ENCODE measurements at regions not wholly inside any gene's neighbourhood (a gene's known extent, or its start where the extent isn't known, plus 50 kb on each side); places are given as distances from the start of the nearest gene placed in this dataset.

- H3K27ac ChIP-seq (ENCODE audit: insufficient read depth, low read depth, low read length) = no peak overlapping the region
- H3K4me3 ChIP-seq (replicated peaks in 1 of 3; ENCODE audit: insufficient read depth in 1 of 3, low read depth in 1 of 3, low read length in 3 of 3) = no peak overlapping the region
- DNase-seq (ENCODE audit: low read depth, low spot score) (no peak), FAIRE-seq (no peak)
- H3K9ac ChIP-seq (replicated peaks; ENCODE audit: extremely low read depth, insufficient read depth, low read length) = no peak overlapping the region
- CTCF ChIA-PET = interaction anchor here (2.5 kb wide), 1 partner anchor 18 kb away, joined by 7 read pairs; no protein-coding TSS in a partner anchor
- intact Hi-C loops (cut with micrococcal nuclease) = loop anchor here (5.0 kb wide), 1 partner anchor 313 kb away; the partner anchor contains the start of gene TMEM200A
- POLR2A ChIA-PET = interaction anchor here (0.7 kb wide), 1 partner anchor 78 kb away, joined by 4 read pairs; no protein-coding TSS in a partner anchor
- dilution Hi-C loops (cut with MboI; ENCODE audit: extremely low pct_ligation_motif_present, low sequenced_read_pairs) = no loop called here
- peaks cover 1% of the 10 kb centered on the region for H3K9me1 ChIP-seq (replicated peaks; ENCODE audit: control insufficient read depth, extremely low read depth, insufficient read depth, low read length)
- TF ChIP-seq, protein P1, sequence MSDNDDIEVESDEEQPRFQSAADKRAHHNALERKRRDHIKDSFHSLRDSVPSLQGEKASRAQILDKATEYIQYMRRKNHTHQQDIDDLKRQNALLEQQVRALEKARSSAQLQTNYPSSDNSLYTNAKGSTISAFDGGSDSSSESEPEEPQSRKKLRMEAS (IDR thresholded peaks at IDR 0.05; ENCODE audit: insufficient read depth, insufficient read length) = no peak
- no peak for TF ChIP-seq EZH2 (IDR thresholded peaks at IDR 0.05; ENCODE audit: borderline replicate concordance, low read depth, low read length, severe bottlenecking)
- TF ChIP-seq JUN (IDR thresholded peaks at IDR 0.05; ENCODE audit: borderline replicate concordance, insufficient read depth, insufficient read length, low read depth) = no peak
- no peak for TF ChIP-seq POLR2AphosphoS5 (IDR thresholded peaks at IDR 0.05; ENCODE audit: insufficient read depth, low read depth, low read length)
- no peak for TF ChIP-seq POLR2A (IDR thresholded peaks at IDR 0.05; ENCODE audit: low read depth, low read length)
- no peak for TF ChIP-seq MYC (IDR thresholded peaks at IDR 0.05; ENCODE audit: low read depth, low read length)
- TF ChIP-seq GATA2 (IDR thresholded peaks at IDR 0.05; ENCODE audit: insufficient read depth, insufficient read length, low read depth, low read length) = no peak
- no peak for TF ChIP-seq FOS (IDR thresholded peaks at IDR 0.05; ENCODE audit: borderline replicate concordance, insufficient read depth, low read length)
- TF ChIP-seq, protein P2, sequence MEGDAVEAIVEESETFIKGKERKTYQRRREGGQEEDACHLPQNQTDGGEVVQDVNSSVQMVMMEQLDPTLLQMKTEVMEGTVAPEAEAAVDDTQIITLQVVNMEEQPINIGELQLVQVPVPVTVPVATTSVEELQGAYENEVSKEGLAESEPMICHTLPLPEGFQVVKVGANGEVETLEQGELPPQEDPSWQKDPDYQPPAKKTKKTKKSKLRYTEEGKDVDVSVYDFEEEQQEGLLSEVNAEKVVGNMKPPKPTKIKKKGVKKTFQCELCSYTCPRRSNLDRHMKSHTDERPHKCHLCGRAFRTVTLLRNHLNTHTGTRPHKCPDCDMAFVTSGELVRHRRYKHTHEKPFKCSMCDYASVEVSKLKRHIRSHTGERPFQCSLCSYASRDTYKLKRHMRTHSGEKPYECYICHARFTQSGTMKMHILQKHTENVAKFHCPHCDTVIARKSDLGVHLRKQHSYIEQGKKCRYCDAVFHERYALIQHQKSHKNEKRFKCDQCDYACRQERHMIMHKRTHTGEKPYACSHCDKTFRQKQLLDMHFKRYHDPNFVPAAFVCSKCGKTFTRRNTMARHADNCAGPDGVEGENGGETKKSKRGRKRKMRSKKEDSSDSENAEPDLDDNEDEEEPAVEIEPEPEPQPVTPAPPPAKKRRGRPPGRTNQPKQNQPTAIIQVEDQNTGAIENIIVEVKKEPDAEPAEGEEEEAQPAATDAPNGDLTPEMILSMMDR (IDR thresholded peaks at IDR 0.05; ENCODE audit: extremely low read depth in 1 of 2, insufficient read depth in 1 of 2, low read depth in 1 of 2, low read length in 2 of 2) = no peak
- H2AFZ ChIP-seq (ENCODE audit: low read depth, low read length) = no peak overlapping the region
- no peaks in the 10 kb centered on the region for H3K27me3 ChIP-seq (ENCODE audit: control insufficient read depth in 2 of 2, insufficient read depth in 2 of 2, low read length in 2 of 2)
- H3K9me3 ChIP-seq (replicated peaks; ENCODE audit: control insufficient read depth, insufficient read depth, low read length) = no peaks in the 10 kb centered on the region
- BruUV-seq (replicated peaks) = no TSS peak
- H3K79me2 ChIP-seq (ENCODE audit: control insufficient read depth, insufficient read depth, low read length) = no peaks in the 10 kb centered on the region
- H3K4me1 ChIP-seq (ENCODE audit: control insufficient read depth, extremely low read depth, insufficient read depth, low read length) = peaks cover 14% of the 10 kb centered on the region
- no peak overlapping the region for H3K4me2 ChIP-seq (ENCODE audit: insufficient read depth, low read length)
- no peaks in the 10 kb centered on the region for H3K36me3 ChIP-seq (ENCODE audit: control insufficient read depth in 2 of 2, extremely low read depth in 1 of 2, insufficient read depth in 2 of 2, low read length in 2 of 2)
- H4K20me1 ChIP-seq (replicated peaks; ENCODE audit: control insufficient read depth, extremely low read depth, insufficient read depth, low read length) = no peaks in the 10 kb centered on the region
Measured at GRCh38 chr6:130680116-130680515, 147.1 kb upstream of the SMLR1 start.

All from endothelial cell of umbilical vein (primary cell).